Activated T-helper 2 cell treated with anti-CD3 and anti-CD28 coated beads, Interferon-gamma antibody, Interleukin-2, Interleukin-4, amounts not matched to agents 10 μg/mL and 5 μg/mL and 100 μg/mL, durations not matched to agents 14 hours and 24 hours and 36 hours (primary cell): ENCODE measurements at regions not wholly inside any gene's neighbourhood (a gene's known extent, or its start where the extent isn't known, plus 50 kb on each side); places are given as distances from the start of the nearest gene placed in this dataset.

Source experiments
- DNase-seq: peaks from one replicate; pipeline ENCODE4 v3.0.0; 2021; ENCODE audit warnings: low spot score
- H3K27ac Mint-ChIP-seq: one replicate; pipeline ENCODE4 v1.8.0; 2021; ENCODE audit warnings: mixed read lengths
- H3K27me3 Mint-ChIP-seq: one replicate; pipeline ENCODE4 v1.8.0; 2021; ENCODE audit warnings: low read depth, mixed read lengths
- H3K36me3 Mint-ChIP-seq: one replicate; pipeline ENCODE4 v1.8.0; 2021; ENCODE audit warnings: low read depth, mixed read lengths
- H3K4me1 Mint-ChIP-seq: one replicate; pipeline ENCODE4 v1.8.0; 2021; ENCODE audit warnings: low read depth, mixed read lengths
- H3K4me3 Mint-ChIP-seq: one replicate; pipeline ENCODE4 v1.8.0; 2021; ENCODE audit warnings: low read depth, mild to moderate bottlenecking, moderate library complexity, mixed read lengths
- H3K9me3 Mint-ChIP-seq: one replicate; pipeline ENCODE4 v1.8.0; 2021; ENCODE audit warnings: mixed read lengths
- intact Hi-C: fragments of 100-400 bp; cut with micrococcal nuclease; formaldehyde crosslinking; loops from one replicate; pipeline ENCODE4 v1.15.1; 2023

- intact Hi-C loops = no loop called here
- Mint-ChIP-seq H3K9me3 (peaks cover 14% of the 10 kb centered on the region), H3K4me3 (no peak overlapping the region), H3K27ac (no peak overlapping the region), H3K36me3 (no peaks in the 10 kb centered on the region), H3K27me3 (no peaks in the 10 kb centered on the region), H3K4me1 (no peaks in the 10 kb centered on the region)
- DNase-seq = no peak
These were observed 951.1 kb upstream of the SLC10A2 start for GRCh38 chr13:104017317-104017716.

DNA sequence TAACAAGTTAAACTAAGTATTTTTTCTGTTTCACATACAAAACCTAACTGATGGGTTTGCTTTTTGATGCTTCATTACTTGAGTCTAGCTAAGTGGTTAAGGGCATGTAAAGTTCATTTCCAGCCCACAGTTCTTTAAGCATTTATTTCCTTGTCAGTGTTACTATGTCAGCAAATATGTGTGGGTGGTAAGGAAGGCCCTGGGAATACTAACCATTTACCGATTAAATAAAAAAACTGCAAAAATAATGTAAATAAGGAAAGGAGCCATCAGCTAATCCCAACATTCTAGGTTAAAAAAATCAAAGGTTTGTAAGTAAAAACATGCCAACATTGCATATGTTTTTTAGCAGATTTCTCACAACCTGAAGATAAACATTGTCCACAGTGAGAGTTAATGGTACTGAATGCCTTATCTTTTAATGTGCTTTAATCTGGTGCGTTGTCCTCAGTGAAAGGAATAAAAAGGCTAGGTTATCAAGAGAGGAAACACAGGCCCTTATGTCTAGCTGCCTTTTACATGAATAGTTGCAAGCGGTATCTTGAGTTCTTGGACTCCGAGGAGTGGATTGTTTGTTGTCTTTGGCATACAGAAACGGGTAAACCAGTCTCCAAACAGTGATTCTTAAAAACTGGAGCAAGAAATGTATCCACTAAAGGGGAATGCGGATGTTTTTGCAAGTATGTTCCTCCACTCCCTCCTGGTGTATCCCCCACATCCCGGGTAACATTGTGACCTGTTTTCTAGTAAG, 949.6 kb upstream of the SLC10A2 start:
- Mint-ChIP-seq H3K4me3 (no peak overlapping the region), H3K9me3 (peaks cover 14% of the 10 kb centered on the region), H3K27me3 (no peaks in the 10 kb centered on the region), H3K36me3 (no peaks in the 10 kb centered on the region), H3K27ac (no peak overlapping the region), H3K4me1 (no peaks in the 10 kb centered on the region)
- intact Hi-C loops = no loop called here
- no peak for DNase-seq

DNA sequence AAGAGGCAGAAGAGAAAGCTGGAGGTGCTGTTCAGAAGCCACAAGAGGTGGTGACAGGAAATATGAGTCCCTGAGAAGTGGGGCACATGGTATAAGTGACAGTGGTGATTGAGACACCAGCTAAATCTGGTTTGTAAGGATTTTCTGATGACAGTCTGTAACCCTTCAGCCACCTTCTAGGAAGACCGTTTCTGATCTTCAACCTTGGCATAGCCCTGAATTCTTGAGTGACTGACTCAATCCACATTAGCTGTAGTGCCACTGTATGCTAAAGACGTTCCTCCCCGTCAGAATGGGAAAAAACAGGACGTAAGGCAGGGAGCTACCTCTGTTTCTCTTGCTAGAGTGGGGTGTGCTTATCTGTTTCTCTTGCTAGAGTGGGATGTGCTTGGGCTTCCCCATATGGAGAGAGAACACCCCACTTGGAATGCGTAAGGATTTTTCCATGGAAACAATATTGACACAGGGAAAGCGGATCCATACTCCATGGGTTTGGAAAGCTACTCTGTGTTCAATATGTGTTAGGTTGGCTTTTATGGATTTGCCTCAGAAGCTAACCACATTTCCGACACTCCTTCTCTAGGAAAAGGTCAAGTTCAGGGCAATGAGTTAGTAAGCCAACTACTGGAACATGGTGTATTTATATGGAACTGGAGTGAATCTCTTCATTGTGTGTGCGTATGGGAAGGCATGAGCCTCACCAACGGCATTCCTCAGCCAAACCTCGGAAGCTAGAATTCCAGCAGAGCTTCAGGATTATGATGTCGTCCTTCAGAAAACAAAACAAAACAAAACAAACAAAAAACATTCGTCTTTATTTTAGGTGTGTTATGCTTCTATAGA, 948.8 kb upstream of the SLC10A2 start:
- DNase-seq = no peak
- H3K36me3 Mint-ChIP-seq = no peaks in the 10 kb centered on the region
- peaks cover 14% of the 10 kb centered on the region for H3K9me3 Mint-ChIP-seq
- no peaks in the 10 kb centered on the region for H3K4me1 Mint-ChIP-seq
- intact Hi-C loops = no loop called here
- no peak overlapping the region for H3K4me3 Mint-ChIP-seq
- H3K27ac Mint-ChIP-seq = no peak overlapping the region
- no peaks in the 10 kb centered on the region for H3K27me3 Mint-ChIP-seq

DNA sequence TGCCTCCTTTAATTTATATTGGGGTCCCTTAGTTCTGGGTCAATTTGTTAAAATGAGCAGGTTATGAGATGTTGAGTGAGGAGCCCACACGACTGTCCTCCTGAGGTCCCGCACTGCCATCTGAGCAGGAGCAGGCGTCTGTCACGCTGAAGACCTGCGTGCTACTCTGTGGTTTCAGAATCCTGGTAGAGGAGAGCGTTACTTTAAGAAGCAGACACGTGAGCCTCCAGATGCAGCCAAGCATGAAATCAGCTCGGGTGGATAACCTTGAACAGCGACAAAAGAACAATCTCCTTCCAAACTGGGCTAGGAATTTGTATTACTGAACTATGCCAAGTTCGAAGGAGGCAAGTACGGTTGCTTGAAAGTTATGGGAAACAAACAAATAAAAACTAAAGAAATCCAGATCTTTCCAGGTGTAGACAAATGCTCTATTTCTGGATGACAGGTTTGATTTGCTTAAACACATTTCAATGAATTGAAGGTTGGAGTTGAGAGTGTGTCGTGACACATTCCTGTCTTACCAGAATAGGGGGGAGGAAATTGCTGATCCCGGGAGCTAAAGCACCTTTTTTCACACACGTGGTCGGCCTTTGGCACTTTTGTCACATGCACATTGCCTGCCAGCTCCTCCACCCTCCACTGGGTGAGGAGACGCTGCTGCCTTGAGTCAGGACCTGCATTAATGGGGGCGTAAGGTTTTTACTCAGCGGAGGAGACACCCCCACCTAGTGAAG, 945.5 kb upstream of the SLC10A2 start:
- peaks cover 10% of the 10 kb centered on the region for H3K9me3 Mint-ChIP-seq
- H3K27me3 Mint-ChIP-seq = no peaks in the 10 kb centered on the region
- no peaks in the 10 kb centered on the region for H3K36me3 Mint-ChIP-seq
- intact Hi-C loops = no loop called here
- no peak for DNase-seq
- H3K4me1 Mint-ChIP-seq = no peaks in the 10 kb centered on the region
- H3K27ac Mint-ChIP-seq = no peak overlapping the region
- no peak overlapping the region for H3K4me3 Mint-ChIP-seq

- Mint-ChIP-seq H3K4me3 (no peak overlapping the region), H3K36me3 (no peaks in the 10 kb centered on the region), H3K4me1 (no peaks in the 10 kb centered on the region), H3K9me3 (peaks cover 4% of the 10 kb centered on the region), H3K27ac (no peak overlapping the region), H3K27me3 (no peaks in the 10 kb centered on the region)
- intact Hi-C loops = no loop called here
- DNase-seq = no peak
These were observed 942.6 kb upstream of the SLC10A2 start for GRCh38 chr13:104008541-104009435.

- DNase-seq = no peak
- intact Hi-C loops = no loop called here
- Mint-ChIP-seq H3K4me1 (no peaks in the 10 kb centered on the region), H3K27ac (no peak overlapping the region), H3K9me3 (no peaks in the 10 kb centered on the region), H3K36me3 (no peaks in the 10 kb centered on the region), H3K4me3 (no peak overlapping the region), H3K27me3 (no peaks in the 10 kb centered on the region)
These were observed 941.9 kb upstream of the SLC10A2 start for GRCh38 chr13:104008075-104008474.

DNA sequence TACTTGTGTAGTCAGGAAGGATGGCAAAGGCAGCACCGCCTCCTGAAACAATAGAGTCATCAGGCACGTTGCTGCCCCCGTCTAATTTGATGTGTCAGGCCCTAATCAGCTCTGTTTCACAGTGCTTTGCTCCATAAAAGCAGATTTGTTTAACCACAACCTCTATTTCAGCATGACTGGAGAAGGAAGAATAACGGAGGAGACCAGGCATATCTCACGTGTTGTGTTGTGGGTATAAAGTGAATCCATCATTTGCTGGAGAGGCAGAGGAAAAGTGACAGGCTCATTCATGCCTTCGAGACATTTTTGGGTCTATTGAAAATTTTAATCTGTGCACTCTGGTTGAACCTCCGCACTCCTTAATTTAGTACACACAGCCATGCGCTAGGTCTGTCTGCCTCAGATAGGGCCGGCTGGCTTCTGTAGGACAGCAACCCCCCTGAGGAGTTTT, 940.4 kb upstream of the SLC10A2 start:
- Mint-ChIP-seq H3K4me3 (no peak overlapping the region), H3K27me3 (no peaks in the 10 kb centered on the region), H3K36me3 (no peaks in the 10 kb centered on the region), H3K9me3 (no peaks in the 10 kb centered on the region), H3K4me1 (no peaks in the 10 kb centered on the region), H3K27ac (no peak overlapping the region)
- no peak for DNase-seq
- intact Hi-C loops = no loop called here

DNA sequence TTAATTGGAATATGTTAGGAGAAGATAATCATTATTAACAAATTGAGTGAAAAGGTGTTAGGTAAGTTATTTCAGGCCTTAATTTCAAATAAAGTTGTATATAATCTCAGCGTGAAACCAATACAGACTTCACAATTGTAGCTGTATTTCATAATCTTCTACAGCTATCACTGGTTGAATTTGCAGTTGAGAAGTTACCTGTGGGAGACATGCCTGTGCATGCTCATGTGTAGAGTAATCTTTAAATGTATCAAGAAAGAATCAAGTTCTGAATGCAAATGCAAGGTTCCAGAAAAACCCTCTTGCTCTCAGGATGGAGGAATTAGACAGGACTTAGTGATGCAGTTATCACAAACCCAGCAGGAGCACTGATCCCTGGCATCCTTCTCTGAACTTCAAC, 938.4 kb upstream of the SLC10A2 start:
- Mint-ChIP-seq H3K9me3 (no peaks in the 10 kb centered on the region), H3K36me3 (no peaks in the 10 kb centered on the region)

GRCh38 chr13:104002216-104002615, 936.0 kb upstream of the SLC10A2 start:
- intact Hi-C loops = no loop called here
- no peak for DNase-seq
- H3K9me3 Mint-ChIP-seq = no peaks in the 10 kb centered on the region
- no peak overlapping the region for H3K27ac Mint-ChIP-seq
- no peaks in the 10 kb centered on the region for H3K36me3 Mint-ChIP-seq
- H3K4me3 Mint-ChIP-seq = no peak overlapping the region
- H3K27me3 Mint-ChIP-seq = no peaks in the 10 kb centered on the region
- no peaks in the 10 kb centered on the region for H3K4me1 Mint-ChIP-seq

More for the DNA sequence above, 938.4 kb upstream of the SLC10A2 start:
- H3K4me3 Mint-ChIP-seq = no peak overlapping the region
- no peak overlapping the region for H3K27ac Mint-ChIP-seq
- no peaks in the 10 kb centered on the region for H3K27me3 Mint-ChIP-seq
- intact Hi-C loops = no loop called here
- no peak for DNase-seq
- no peaks in the 10 kb centered on the region for H3K4me1 Mint-ChIP-seq

DNA sequence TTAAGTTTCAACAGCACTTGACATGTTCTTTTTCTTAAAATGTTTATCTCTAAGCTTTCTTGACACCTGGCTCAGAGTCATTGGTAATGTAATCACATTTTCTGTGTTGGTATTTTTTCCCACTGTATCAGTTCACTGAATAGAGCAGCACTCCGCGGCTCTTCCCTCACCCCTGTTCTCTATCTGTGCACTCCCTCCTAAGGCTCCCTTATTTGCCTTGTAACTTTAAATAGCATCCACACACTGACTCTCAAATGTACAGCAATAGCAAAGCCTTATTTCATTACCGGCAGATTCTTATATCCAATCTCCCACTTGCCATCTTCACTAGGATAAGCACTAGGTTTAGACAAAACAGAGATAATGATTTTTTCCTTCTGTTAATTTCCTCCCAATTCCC, 935.5 kb upstream of the SLC10A2 start:
- no peaks in the 10 kb centered on the region for H3K9me3 Mint-ChIP-seq

DNA sequence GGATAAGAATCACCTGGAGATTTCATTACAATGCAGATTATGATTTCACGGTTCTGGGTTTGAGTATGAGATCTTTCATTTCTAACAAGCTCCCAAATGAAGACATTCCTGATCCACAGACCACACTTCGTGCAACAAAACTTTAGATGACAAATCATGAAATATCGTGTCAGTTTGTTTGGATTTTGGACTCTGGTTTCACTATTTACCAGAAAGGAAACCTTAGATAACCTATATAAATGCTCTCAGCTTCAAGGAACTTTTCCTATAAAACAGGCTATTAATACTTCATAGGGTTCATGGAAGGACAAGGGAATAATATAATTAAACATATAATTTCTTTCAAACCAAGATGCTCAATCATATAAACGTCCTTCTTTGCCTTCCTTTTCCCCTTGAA, 930.5 kb upstream of the SLC10A2 start:
- H3K36me3 Mint-ChIP-seq = no peaks in the 10 kb centered on the region
- H3K4me3 Mint-ChIP-seq = no peak overlapping the region
- no peaks in the 10 kb centered on the region for H3K4me1 Mint-ChIP-seq
- intact Hi-C loops = no loop called here
- H3K27ac Mint-ChIP-seq = no peak overlapping the region
- DNase-seq = no peak
- no peaks in the 10 kb centered on the region for H3K27me3 Mint-ChIP-seq
- H3K9me3 Mint-ChIP-seq = peaks cover 19% of the 10 kb centered on the region

More for the DNA sequence above, 935.5 kb upstream of the SLC10A2 start:
- Mint-ChIP-seq H3K4me3 (no peak overlapping the region), H3K27ac (no peak overlapping the region), H3K27me3 (no peaks in the 10 kb centered on the region), H3K36me3 (no peaks in the 10 kb centered on the region), H3K4me1 (no peaks in the 10 kb centered on the region)
- DNase-seq = no peak
- intact Hi-C loops = no loop called here

DNA sequence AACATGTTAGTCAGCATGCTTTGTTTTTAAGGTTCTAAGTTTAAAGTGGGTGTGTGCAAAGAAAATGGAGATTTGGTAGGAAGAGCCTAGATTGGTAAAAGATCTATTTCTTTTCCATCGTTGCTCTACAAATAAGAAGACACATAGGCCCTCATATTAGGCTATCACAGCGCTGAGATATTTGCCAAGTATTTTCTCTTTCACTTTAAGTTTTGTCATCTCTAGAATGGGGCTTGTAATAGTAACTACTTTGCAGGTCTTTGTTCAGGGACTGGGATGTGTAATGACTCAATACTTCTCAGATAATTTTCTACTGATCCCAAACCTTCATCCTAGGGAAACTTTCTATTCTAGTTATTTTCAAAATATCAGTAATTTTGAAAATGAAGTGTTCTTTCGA, 917.7 kb upstream of the SLC10A2 start:
- no peak overlapping the region for H3K27ac Mint-ChIP-seq
- no peaks in the 10 kb centered on the region for H3K36me3 Mint-ChIP-seq
- DNase-seq = no peak
- peaks cover 12% of the 10 kb centered on the region for H3K9me3 Mint-ChIP-seq
- H3K4me3 Mint-ChIP-seq = no peak overlapping the region
- no peaks in the 10 kb centered on the region for H3K27me3 Mint-ChIP-seq
- no peaks in the 10 kb centered on the region for H3K4me1 Mint-ChIP-seq
- intact Hi-C loops = no loop called here
